Ascending aorta (tissue), 2 donors: ENCODE measurements at regions not wholly inside any gene's neighbourhood (a gene's known extent, or its start where the extent isn't known, plus 50 kb on each side); places are given as distances from the start of the nearest gene placed in this dataset.
"Not testable (repeated sequence)": the region's sequence is repeated elsewhere in the genome, so short reads cannot be mapped to it uniquely, and the experiment has no call there.

Source experiments
- DNase-seq, 2 donors: peaks; one replicate each; pipeline ENCODE4 v3.0.0-alpha.2; 2019; ENCODE audit warnings: low spot score in 2 of 2
- H3K27ac ChIP-seq, 2 donors: fragments of 200-600 bp; sonication (generic); one replicate each; pipeline ENCODE4 v1.5.1; 2016 to 2017; ENCODE audit warnings: mild to moderate bottlenecking in 1 of 2
- H3K27me3 ChIP-seq: fragments of 200-600 bp; sonication (generic); one replicate; pipeline ENCODE4 v1.5.1; 2017
- H3K36me3 ChIP-seq, 2 donors: fragments of 200-600 bp; sonication (generic); one replicate each; pipeline ENCODE4 v1.5.1; 2016
- H3K4me1 ChIP-seq, 2 donors: fragments of 200-600 bp; sonication (generic); one replicate each; pipeline ENCODE4 v1.5.1; 2016 to 2017; ENCODE audit warnings: mild to moderate bottlenecking in 1 of 2
- H3K4me3 ChIP-seq, 2 donors: fragments of 200-600 bp; sonication (generic); one replicate each; pipeline ENCODE4 v1.5.1; 2016 to 2017; ENCODE audit warnings: mild to moderate bottlenecking in 1 of 2
- H3K9me3 ChIP-seq, 2 donors: fragments of 200-600 bp; sonication (generic); one replicate each; pipeline ENCODE4 v1.5.1; 2016
- intact Hi-C: fragments of 100-400 bp; cut with DNase I; formaldehyde crosslinking; loops from one replicate; pipeline ENCODE4 v1.15.1; 2023
- TF ChIP-seq, protein P1 (sequence below), 3 experiments: fragments of 200-600 bp in 2 of 3; fragments of 450-650 bp in 1 of 3; sonication (generic) in 2 of 3; IDR thresholded peaks; one replicate each; pipeline ENCODE4 v1.5.1; 2016 to 2019; ENCODE audit warnings: antibody characterized with exemption in 3 of 3, mild to moderate bottlenecking in 1 of 3, moderate library complexity in 1 of 3

DNA sequence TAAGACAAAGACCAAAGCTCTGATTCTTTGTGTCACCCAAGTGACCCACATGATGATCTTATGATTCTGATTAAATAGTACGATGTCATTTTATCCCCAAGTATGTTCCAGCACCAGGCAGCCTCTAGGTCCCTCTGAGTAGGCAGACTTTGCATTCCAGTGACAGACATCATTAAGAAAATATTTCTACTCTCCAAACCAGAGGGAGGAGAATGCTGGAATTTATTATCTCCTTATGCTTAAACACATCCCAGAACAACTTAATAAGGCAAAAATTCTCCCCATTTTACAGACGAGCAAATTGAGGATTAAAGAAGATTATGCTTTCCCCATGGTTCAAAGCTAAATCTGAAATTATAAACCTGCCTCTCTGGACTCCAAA lies 192.8 kb upstream of the CDH11 start:
- no peak for DNase-seq
- Histone ChIP-seq H3K27ac (peak overlapping the region; percentile 64 to 73), H3K4me1 (peaks cover 10 to 31% of the 10 kb centered on the region in 2 donors), H3K27me3 (no peaks in the 10 kb centered on the region), H3K9me3 (no peaks in the 10 kb centered on the region), H3K4me3 (no peak overlapping the region), H3K36me3 (no peaks in the 10 kb centered on the region)
- intact Hi-C loops, result loop anchor here (5.0 kb wide), 2 partner anchors 192 to 837 kb away; partner anchors contain the start of gene CDH11
- TF ChIP-seq, protein P1, sequence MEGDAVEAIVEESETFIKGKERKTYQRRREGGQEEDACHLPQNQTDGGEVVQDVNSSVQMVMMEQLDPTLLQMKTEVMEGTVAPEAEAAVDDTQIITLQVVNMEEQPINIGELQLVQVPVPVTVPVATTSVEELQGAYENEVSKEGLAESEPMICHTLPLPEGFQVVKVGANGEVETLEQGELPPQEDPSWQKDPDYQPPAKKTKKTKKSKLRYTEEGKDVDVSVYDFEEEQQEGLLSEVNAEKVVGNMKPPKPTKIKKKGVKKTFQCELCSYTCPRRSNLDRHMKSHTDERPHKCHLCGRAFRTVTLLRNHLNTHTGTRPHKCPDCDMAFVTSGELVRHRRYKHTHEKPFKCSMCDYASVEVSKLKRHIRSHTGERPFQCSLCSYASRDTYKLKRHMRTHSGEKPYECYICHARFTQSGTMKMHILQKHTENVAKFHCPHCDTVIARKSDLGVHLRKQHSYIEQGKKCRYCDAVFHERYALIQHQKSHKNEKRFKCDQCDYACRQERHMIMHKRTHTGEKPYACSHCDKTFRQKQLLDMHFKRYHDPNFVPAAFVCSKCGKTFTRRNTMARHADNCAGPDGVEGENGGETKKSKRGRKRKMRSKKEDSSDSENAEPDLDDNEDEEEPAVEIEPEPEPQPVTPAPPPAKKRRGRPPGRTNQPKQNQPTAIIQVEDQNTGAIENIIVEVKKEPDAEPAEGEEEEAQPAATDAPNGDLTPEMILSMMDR (IDR thresholded peaks at IDR 0.05), result no peak

DNA sequence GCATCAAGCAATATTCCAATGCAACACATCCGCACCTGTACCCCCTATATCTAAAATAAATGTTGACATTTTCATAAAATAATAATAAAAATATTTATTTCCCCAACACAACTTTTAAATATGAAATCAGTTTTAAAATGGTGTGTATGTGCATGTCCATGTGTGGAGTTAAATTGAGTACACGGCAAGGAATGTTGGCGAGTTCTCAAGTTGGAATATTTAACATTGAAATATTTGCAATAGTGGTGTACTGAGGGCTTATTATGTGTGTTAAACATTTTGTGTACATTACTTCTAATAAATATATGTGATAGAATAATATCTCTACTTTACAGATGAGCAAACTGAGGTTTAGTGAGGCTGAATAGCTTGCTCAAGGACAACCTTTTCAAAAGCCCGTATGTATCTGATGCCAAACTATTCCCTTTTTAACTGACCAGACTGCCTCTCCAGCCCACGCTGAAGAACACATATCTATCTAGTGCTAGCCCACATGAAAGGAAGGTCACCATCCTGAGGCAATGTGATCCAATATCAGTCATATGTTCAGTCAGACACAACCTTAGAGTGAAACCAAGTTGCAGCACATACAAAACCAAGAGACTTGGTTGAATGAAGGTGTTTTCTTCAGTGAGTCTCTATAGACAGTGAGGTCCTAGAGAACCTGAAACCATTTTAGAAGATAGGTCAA lies 192.2 kb upstream of the CDH11 start:
- no peak for DNase-seq
- Histone ChIP-seq H3K36me3 (no peaks in the 10 kb centered on the region), H3K9me3 (no peaks in the 10 kb centered on the region), H3K4me3 (no peak overlapping the region), H3K27ac (peak overlapping the region; percentile 64 to 73), H3K4me1 (peaks cover 10 to 31% of the 10 kb centered on the region in 2 donors), H3K27me3 (no peaks in the 10 kb centered on the region)
- intact Hi-C loops, result loop anchor here (5.0 kb wide), 2 partner anchors 192 to 837 kb away; partner anchors contain the start of gene CDH11
- TF ChIP-seq, protein P1 (IDR thresholded peaks at IDR 0.05), result no peak

DNA sequence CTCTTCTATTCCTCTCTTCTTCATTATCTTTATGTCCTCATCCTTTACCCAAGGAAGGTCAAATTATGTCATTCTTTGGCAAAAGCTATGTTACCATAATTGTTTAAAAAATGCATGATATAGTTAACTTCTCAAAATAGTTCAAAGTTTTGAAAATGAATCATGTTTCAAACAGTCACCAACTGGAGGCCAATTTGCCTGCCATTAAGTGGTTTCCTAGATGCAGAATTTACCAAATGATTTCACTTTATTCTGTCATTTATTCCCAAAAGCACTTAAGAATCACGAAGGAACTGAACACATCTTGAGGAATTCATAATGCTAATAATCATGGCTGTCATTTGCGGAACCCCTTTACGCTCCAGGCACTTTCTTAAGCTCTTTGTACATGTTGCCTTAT lies 190.9 kb upstream of the CDH11 start:
- H3K36me3 ChIP-seq, result no peaks in the 10 kb centered on the region
- no peak overlapping the region for H3K4me3 ChIP-seq
- DNase-seq, result no peak
- no peaks in the 10 kb centered on the region for H3K9me3 ChIP-seq
- H3K27me3 ChIP-seq, result no peaks in the 10 kb centered on the region
- peak overlapping the region; percentile 69 to 74 for H3K27ac ChIP-seq
- intact Hi-C loops, result loop anchor here (5.0 kb wide), 2 partner anchors 190 to 835 kb away; partner anchors contain the start of gene CDH11
- TF ChIP-seq, protein P1 (IDR thresholded peaks at IDR 0.05), result no peak
- peaks cover 10 to 31% of the 10 kb centered on the region in 2 donors for H3K4me1 ChIP-seq

GRCh38 chr16:65312071-65312470 lies 190.2 kb upstream of the CDH11 start:
- intact Hi-C loops, result loop anchor here (5.0 kb wide), 2 partner anchors 190 to 835 kb away; partner anchors contain the start of gene CDH11
- Histone ChIP-seq H3K9me3 (no peaks in the 10 kb centered on the region), H3K27ac (peak overlapping the region; percentile 49 to 69), H3K4me3 (no peak overlapping the region), H3K4me1 (peaks cover 10 to 30% of the 10 kb centered on the region in 2 donors), H3K36me3 (no peaks in the 10 kb centered on the region), H3K27me3 (no peaks in the 10 kb centered on the region)
- no peak for DNase-seq
- TF ChIP-seq, protein P1 (IDR thresholded peaks at IDR 0.05), result no peak

DNA sequence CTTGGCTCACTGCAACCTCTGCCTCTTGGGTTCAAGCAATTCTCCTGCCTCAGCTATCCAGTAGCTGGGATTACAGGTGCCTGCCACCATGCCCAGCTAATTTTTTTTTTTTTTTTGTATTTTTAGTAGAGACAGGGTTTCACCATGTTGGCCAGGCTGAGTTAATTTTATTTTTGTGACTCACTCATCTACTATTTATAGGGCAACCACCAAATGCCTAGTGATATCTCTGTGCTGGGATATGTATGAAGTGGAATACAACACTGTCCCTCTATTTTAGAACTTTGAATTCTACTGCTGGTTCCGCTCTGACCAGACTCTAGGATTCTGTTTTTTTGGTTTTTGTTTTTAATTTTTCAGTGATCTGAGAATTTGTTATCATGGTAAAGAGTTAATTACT lies 188.6 kb upstream of the CDH11 start:
- H3K4me1 ChIP-seq, result peaks cover 10 to 28% of the 10 kb centered on the region in 2 donors
- peak overlapping the region; percentile 49 to 69 for H3K27ac ChIP-seq
- intact Hi-C loops, result loop anchor here (5.0 kb wide), 2 partner anchors 188 to 833 kb away; partner anchors contain the start of gene CDH11

GRCh38 chr16:65309354-65309753 lies 187.5 kb upstream of the CDH11 start:
- TF ChIP-seq, protein P1 (IDR thresholded peaks at IDR 0.05), result no peak
- intact Hi-C loops, result no loop called here
- no peak for DNase-seq
- Histone ChIP-seq H3K9me3 (no peaks in the 10 kb centered on the region), H3K36me3 (no peaks in the 10 kb centered on the region), H3K4me3 (no peak overlapping the region), H3K27me3 (no peaks in the 10 kb centered on the region), H3K27ac (no peak overlapping the region), H3K4me1 (peaks cover 10 to 30% of the 10 kb centered on the region in 2 donors)

More for the DNA sequence above, 188.6 kb upstream of the CDH11 start:
- not testable (repeated sequence) for H3K36me3 ChIP-seq, DNase-seq, H3K4me3 ChIP-seq, H3K27me3 ChIP-seq, H3K9me3 ChIP-seq
